ENCODE measurements at regions not wholly inside any gene's neighbourhood (a gene's known extent, or its start where the extent isn't known, plus 50 kb on each side); places are given as distances from the start of the nearest gene placed in this dataset.

DNA sequence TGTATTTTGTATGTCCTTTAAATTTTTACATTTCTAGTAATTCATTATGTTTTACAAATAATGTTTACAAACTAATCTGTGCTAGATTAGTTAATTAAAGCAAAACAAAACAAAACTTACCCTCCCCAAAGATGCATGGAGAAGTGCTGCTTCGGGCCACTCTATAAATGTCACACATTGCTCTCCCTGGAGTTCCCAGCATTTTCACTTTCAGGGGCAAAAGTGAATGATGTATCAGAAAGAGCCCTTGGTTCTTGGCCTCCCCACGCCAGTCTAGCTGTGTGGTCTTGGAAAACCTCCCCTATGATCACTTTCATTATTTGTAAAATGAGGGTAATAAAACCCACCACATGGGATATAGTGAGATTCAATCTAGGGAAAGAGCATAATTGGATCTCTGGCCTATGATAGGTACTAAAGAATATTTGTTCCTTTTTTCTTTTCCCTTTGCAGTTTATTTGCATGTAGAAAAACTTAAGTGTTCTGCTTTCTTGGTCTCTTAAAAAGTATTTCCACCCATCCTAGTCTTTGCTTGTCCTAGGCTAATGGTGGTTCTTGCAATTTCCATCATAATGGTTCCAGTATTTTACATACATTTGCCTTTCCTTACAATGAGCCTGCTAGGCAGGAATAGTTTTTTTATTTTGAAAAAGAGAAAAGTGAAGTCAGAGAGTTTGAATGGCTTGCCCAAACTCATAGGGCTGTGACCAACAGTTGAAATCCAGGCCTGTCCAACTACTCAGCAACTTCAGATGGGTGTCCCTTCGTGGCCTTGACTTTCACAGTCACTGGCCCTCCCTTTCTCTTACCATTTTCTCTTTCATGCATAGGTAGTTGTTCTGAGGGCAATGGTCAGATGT is 184.5 kb upstream of the KLF4 start (continued):
- TF ChIP-seq, protein P1, sequence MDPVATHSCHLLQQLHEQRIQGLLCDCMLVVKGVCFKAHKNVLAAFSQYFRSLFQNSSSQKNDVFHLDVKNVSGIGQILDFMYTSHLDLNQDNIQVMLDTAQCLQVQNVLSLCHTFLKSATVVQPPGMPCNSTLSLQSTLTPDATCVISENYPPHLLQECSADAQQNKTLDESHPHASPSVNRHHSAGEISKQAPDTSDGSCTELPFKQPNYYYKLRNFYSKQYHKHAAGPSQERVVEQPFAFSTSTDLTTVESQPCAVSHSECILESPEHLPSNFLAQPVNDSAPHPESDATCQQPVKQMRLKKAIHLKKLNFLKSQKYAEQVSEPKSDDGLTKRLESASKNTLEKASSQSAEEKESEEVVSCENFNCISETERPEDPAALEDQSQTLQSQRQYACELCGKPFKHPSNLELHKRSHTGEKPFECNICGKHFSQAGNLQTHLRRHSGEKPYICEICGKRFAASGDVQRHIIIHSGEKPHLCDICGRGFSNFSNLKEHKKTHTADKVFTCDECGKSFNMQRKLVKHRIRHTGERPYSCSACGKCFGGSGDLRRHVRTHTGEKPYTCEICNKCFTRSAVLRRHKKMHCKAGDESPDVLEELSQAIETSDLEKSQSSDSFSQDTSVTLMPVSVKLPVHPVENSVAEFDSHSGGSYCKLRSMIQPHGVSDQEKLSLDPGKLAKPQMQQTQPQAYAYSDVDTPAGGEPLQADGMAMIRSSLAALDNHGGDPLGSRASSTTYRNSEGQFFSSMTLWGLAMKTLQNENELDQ (CRISPR knock-in tag; IDR thresholded peaks at IDR 0.05; ENCODE audit: borderline replicate concordance) = no peak
- TF ChIP-seq, protein P2, sequence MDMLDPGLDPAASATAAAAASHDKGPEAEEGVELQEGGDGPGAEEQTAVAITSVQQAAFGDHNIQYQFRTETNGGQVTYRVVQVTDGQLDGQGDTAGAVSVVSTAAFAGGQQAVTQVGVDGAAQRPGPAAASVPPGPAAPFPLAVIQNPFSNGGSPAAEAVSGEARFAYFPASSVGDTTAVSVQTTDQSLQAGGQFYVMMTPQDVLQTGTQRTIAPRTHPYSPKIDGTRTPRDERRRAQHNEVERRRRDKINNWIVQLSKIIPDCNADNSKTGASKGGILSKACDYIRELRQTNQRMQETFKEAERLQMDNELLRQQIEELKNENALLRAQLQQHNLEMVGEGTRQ (IDR thresholded peaks at IDR 0.05; ENCODE audit: low read depth, low read length) = no peak
- TF ChIP-seq, protein P2 (CRISPR knock-in tag; IDR thresholded peaks at IDR 0.05; ENCODE audit: borderline replicate concordance) = no peak
- no peak for TF ChIP-seq TMF1 (CRISPR knock-in tag; IDR thresholded peaks at IDR 0.05; ENCODE audit: low read depth)
- no peak for TF ChIP-seq ZNF430 (CRISPR knock-in tag; IDR thresholded peaks at IDR 0.05)
- TF ChIP-seq ZFY (CRISPR knock-in tag; IDR thresholded peaks at IDR 0.05) = no peak

DNA sequence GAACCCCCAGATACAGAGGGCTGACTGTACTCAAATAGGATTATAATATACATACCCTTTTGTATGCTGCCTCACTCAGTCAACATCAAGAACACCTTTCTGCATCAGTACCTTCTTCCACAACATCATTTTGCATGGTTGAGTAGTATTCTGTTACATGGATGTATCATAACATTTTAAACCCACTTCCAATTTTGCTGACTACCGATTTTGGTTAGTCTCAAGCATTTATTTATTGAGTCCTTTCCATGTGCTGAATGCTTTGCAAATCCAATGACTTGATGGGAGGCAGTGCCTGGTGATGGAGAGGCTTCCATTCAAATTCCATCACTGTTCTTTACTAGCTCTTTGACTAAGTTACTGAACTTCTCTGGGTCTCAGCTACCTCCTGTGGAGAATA is 182.0 kb upstream of the KLF4 start:
- ChIA-PET CTCF (ENCODE audit: low intra/inter-chr PET ratio, low total read pairs) (no interaction called here), POLR2A (no interaction called here)
- DNase-seq (ENCODE audit: low spot score) = no peak
- no peaks in the 10 kb centered on the region for H4K20me1 ChIP-seq (ENCODE audit: insufficient read depth, low read length)
- no peaks in the 10 kb centered on the region for H3K79me2 ChIP-seq (ENCODE audit: insufficient read depth, low read length)
- no peak overlapping the region for H3K9ac ChIP-seq (ENCODE audit: insufficient read depth, low read depth, low read length)
- ATAC-seq = no peak
- no TSS peak for BruUV-seq (replicated peaks)
- no peaks in the 10 kb centered on the region for H3K9me3 ChIP-seq (ENCODE audit: low read length)
- no peaks in the 10 kb centered on the region for H3K27me3 ChIP-seq (ENCODE audit: control insufficient read depth in 1 of 2, insufficient read depth in 2 of 2, low read length in 2 of 2)
- intact Hi-C loops (cut with micrococcal nuclease; ENCODE audit: unreplicated experiment) = no loop called here
- H2AFZ ChIP-seq (ENCODE audit: low read length) = no peak overlapping the region
- TF ChIP-seq MAFF (IDR thresholded peaks at IDR 0.05; ENCODE audit: low read depth, low read length) = peak; percentile 51
- TF ChIP-seq MAFK (conservative IDR thresholded peaks at IDR 0.05 in 1 of 2, IDR thresholded peaks at IDR 0.05 in 1 of 2; ENCODE audit: low read length in 2 of 2) = peak; percentile 60 to 73
- TF ChIP-seq, protein P3, sequence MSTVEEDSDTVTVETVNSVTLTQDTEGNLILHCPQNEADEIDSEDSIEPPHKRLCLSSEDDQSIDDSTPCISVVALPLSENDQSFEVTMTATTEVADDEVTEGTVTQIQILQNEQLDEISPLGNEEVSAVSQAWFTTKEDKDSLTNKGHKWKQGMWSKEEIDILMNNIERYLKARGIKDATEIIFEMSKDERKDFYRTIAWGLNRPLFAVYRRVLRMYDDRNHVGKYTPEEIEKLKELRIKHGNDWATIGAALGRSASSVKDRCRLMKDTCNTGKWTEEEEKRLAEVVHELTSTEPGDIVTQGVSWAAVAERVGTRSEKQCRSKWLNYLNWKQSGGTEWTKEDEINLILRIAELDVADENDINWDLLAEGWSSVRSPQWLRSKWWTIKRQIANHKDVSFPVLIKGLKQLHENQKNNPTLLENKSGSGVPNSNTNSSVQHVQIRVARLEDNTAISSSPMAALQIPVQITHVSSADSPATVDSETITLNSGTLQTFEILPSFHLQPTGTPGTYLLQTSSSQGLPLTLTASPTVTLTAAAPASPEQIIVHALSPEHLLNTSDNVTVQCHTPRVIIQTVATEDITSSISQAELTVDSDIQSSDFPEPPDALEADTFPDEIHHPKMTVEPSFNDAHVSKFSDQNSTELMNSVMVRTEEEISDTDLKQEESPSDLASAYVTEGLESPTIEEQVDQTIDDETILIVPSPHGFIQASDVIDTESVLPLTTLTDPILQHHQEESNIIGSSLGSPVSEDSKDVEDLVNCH (CRISPR knock-in tag; IDR thresholded peaks at IDR 0.05) = no peak
- TF ChIP-seq POLR2G (IDR thresholded peaks at IDR 0.05; ENCODE audit: low read depth, low read length) = no peak
- no peak for TF ChIP-seq CEBPG (CRISPR knock-in tag; IDR thresholded peaks at IDR 0.05)
- TF ChIP-seq ZNF224 (CRISPR knock-in tag; IDR thresholded peaks at IDR 0.05) = no peak
- TF ChIP-seq KDM4B (CRISPR knock-in tag; IDR thresholded peaks at IDR 0.05) = no peak
- in situ Hi-C loops (cut with HindIII; ENCODE audit: extremely low pct_ligation_motif_present, low pct_unique_long_range_greater_than_20kb) = no loop called here
- no peaks in the 10 kb centered on the region for H3K4me1 ChIP-seq (ENCODE audit: insufficient read depth, low read length)
- WGBS (ENCODE audit: low lambda C conversion rate) = 4% methylated on average over 1 of the region's 1 CpG
- H3K4me3 ChIP-seq (replicated peaks in 1 of 3; ENCODE audit: insufficient read depth in 1 of 3, low read depth in 2 of 3, low read length in 3 of 3) = no peak overlapping the region
- FAIRE-seq = no peak
- no peaks in the 10 kb centered on the region for H3K36me3 ChIP-seq (replicated peaks in 1 of 2; ENCODE audit: control insufficient read depth in 1 of 2, insufficient read depth in 2 of 2, low read length in 2 of 2)
- no peak overlapping the region for H3K4me2 ChIP-seq (ENCODE audit: low read depth, low read length)
- no peak overlapping the region for H3K27ac ChIP-seq (ENCODE audit: extremely low read length, insufficient read depth, low read length)

Measured in HepG2 (cell line).